ENCODE measurements at regions not wholly inside any gene's neighbourhood (a gene's known extent, or its start where the extent isn't known, plus 50 kb on each side); places are given as distances from the start of the nearest gene placed in this dataset.

GRCh38 chr14:38867561-38868150 is 235.4 kb downstream of the SEC23A start (continued):
- TF ChIP-seq, protein P1, sequence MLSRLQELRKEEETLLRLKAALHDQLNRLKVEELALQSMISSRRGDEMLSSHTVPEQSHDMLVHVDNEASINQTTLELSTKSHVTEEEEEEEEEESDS (CRISPR knock-in tag; IDR thresholded peaks at IDR 0.05; ENCODE audit: borderline replicate concordance): no peak
- TF ChIP-seq, protein P2, sequence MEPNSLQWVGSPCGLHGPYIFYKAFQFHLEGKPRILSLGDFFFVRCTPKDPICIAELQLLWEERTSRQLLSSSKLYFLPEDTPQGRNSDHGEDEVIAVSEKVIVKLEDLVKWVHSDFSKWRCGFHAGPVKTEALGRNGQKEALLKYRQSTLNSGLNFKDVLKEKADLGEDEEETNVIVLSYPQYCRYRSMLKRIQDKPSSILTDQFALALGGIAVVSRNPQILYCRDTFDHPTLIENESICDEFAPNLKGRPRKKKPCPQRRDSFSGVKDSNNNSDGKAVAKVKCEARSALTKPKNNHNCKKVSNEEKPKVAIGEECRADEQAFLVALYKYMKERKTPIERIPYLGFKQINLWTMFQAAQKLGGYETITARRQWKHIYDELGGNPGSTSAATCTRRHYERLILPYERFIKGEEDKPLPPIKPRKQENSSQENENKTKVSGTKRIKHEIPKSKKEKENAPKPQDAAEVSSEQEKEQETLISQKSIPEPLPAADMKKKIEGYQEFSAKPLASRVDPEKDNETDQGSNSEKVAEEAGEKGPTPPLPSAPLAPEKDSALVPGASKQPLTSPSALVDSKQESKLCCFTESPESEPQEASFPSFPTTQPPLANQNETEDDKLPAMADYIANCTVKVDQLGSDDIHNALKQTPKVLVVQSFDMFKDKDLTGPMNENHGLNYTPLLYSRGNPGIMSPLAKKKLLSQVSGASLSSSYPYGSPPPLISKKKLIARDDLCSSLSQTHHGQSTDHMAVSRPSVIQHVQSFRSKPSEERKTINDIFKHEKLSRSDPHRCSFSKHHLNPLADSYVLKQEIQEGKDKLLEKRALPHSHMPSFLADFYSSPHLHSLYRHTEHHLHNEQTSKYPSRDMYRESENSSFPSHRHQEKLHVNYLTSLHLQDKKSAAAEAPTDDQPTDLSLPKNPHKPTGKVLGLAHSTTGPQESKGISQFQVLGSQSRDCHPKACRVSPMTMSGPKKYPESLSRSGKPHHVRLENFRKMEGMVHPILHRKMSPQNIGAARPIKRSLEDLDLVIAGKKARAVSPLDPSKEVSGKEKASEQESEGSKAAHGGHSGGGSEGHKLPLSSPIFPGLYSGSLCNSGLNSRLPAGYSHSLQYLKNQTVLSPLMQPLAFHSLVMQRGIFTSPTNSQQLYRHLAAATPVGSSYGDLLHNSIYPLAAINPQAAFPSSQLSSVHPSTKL (CRISPR knock-in tag; IDR thresholded peaks at IDR 0.05): peak; percentile 65
- TF ChIP-seq ATAD3A (CRISPR knock-in tag; IDR thresholded peaks at IDR 0.05) (no peak), SAFB2 (CRISPR knock-in tag; IDR thresholded peaks at IDR 0.05; ENCODE audit: borderline replicate concordance, low read depth) (no peak), ZNF790 (CRISPR knock-in tag; IDR thresholded peaks at IDR 0.05; ENCODE audit: borderline replicate concordance) (no peak), ZNF180 (CRISPR knock-in tag; IDR thresholded peaks at IDR 0.05; ENCODE audit: borderline replicate concordance, low read depth) (no peak), ZKSCAN1 (IDR thresholded peaks at IDR 0.05; ENCODE audit: low read length) (0 out of 2 replicates have a peak, but pooled peaks have one; percentile 41), TCF7 (IDR thresholded peaks at IDR 0.05; ENCODE audit: low read depth) (no peak), GATA4 (IDR thresholded peaks at IDR 0.05; ENCODE audit: borderline replicate concordance, low read depth) (no peak), ZBTB8A (CRISPR knock-in tag; IDR thresholded peaks at IDR 0.05; ENCODE audit: borderline replicate concordance, low read depth) (no peak), DR1 (CRISPR knock-in tag; IDR thresholded peaks at IDR 0.05) (no peak), ZNF264 (CRISPR knock-in tag; IDR thresholded peaks at IDR 0.05) (no peak), ZNF558 (CRISPR knock-in tag; IDR thresholded peaks at IDR 0.05; ENCODE audit: borderline replicate concordance) (no peak), PPARG (CRISPR knock-in tag; conservative IDR thresholded peaks at IDR 0.05) (no peak; the same call in 1 of the 2 replicates), ZBTB2 (CRISPR knock-in tag; IDR thresholded peaks at IDR 0.05; ENCODE audit: low read depth) (no peak), ZFP37 (CRISPR knock-in tag; IDR thresholded peaks at IDR 0.05; ENCODE audit: borderline replicate concordance) (no peak), ZNF567 (CRISPR knock-in tag; IDR thresholded peaks at IDR 0.05; ENCODE audit: borderline replicate concordance) (0 out of 2 replicates have a peak, but pooled peaks have one; percentile 58)
- TF ChIP-seq, protein P3, sequence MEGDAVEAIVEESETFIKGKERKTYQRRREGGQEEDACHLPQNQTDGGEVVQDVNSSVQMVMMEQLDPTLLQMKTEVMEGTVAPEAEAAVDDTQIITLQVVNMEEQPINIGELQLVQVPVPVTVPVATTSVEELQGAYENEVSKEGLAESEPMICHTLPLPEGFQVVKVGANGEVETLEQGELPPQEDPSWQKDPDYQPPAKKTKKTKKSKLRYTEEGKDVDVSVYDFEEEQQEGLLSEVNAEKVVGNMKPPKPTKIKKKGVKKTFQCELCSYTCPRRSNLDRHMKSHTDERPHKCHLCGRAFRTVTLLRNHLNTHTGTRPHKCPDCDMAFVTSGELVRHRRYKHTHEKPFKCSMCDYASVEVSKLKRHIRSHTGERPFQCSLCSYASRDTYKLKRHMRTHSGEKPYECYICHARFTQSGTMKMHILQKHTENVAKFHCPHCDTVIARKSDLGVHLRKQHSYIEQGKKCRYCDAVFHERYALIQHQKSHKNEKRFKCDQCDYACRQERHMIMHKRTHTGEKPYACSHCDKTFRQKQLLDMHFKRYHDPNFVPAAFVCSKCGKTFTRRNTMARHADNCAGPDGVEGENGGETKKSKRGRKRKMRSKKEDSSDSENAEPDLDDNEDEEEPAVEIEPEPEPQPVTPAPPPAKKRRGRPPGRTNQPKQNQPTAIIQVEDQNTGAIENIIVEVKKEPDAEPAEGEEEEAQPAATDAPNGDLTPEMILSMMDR (CRISPR knock-in tag; IDR thresholded peaks at IDR 0.05): peak; percentile 98
- TF ChIP-seq, protein P4, sequence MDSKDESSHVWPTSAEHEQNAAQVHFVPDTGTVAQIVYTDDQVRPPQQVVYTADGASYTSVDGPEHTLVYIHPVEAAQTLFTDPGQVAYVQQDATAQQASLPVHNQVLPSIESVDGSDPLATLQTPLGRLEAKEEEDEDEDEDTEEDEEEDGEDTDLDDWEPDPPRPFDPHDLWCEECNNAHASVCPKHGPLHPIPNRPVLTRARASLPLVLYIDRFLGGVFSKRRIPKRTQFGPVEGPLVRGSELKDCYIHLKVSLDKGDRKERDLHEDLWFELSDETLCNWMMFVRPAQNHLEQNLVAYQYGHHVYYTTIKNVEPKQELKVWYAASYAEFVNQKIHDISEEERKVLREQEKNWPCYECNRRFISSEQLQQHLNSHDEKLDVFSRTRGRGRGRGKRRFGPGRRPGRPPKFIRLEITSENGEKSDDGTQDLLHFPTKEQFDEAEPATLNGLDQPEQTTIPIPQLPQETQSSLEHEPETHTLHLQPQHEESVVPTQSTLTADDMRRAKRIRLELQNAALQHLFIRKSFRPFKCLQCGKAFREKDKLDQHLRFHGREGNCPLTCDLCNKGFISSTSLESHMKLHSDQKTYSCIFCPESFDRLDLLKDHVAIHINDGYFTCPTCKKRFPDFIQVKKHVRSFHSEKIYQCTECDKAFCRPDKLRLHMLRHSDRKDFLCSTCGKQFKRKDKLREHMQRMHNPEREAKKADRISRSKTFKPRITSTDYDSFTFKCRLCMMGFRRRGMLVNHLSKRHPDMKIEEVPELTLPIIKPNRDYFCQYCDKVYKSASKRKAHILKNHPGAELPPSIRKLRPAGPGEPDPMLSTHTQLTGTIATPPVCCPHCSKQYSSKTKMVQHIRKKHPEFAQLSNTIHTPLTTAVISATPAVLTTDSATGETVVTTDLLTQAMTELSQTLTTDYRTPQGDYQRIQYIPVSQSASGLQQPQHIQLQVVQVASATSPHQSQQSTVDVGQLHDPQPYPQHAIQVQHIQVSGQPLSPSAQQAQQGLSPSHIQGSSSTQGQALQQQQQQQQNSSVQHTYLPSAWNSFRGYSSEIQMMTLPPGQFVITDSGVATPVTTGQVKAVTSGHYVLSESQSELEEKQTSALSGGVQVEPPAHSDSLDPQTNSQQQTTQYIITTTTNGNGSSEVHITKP (CRISPR knock-in tag; IDR thresholded peaks at IDR 0.05; ENCODE audit: low read depth): peak; percentile 75

All from HepG2 (cell line).